HEK293 (cell line): ENCODE measurements at regions not wholly inside any gene's neighbourhood (a gene's known extent, or its start where the extent isn't known, plus 50 kb on each side); places are given as distances from the start of the nearest gene placed in this dataset.

ENCODE experiments used
- ZNF221 ChIP-seq: fragments of 450-650 bp; formaldehyde crosslinking; IDR thresholded peaks from 2 replicates; pipeline ENCODE4 v1.5.1; 2017; ENCODE audit warnings: missing biosample characterization, missing genetic modification characterization, borderline replicate concordance
- ZNF48 ChIP-seq: fragments of 450-650 bp; formaldehyde crosslinking; IDR thresholded peaks from 2 replicates; pipeline ENCODE4 v1.5.1; 2016; ENCODE audit warnings: missing biosample characterization, missing genetic modification characterization
- TF ChIP-seq, protein P1 (sequence below): fragments of 450-650 bp; formaldehyde crosslinking; IDR thresholded peaks from 2 replicates; pipeline ENCODE4 v1.5.1; 2016; ENCODE audit warnings: missing biosample characterization, missing genetic modification characterization

DNA sequence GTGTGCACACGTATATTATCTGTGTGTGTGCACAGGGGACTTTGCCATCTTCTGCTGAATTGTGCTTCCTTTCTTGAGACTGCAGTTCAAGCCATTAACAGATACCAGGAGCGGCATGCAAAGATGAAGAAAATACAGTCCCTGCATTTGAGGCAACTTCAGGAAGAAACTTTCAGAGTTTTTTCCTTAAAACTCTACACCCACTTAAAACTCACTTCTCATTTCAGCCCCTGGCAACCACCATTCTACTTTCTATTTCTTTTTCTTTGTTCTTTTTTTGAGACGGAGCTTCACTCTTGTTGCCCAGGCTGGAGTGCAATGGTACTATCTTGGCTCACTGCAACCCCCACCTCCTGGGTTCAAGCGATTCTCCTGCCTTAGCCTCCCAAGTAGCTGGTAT lies 448.9 kb upstream of the ZMIZ1 start:
- TF ChIP-seq ZNF48 (no peak), ZNF221 (tag by site-specific recombination) (no peak)
- TF ChIP-seq, protein P1, sequence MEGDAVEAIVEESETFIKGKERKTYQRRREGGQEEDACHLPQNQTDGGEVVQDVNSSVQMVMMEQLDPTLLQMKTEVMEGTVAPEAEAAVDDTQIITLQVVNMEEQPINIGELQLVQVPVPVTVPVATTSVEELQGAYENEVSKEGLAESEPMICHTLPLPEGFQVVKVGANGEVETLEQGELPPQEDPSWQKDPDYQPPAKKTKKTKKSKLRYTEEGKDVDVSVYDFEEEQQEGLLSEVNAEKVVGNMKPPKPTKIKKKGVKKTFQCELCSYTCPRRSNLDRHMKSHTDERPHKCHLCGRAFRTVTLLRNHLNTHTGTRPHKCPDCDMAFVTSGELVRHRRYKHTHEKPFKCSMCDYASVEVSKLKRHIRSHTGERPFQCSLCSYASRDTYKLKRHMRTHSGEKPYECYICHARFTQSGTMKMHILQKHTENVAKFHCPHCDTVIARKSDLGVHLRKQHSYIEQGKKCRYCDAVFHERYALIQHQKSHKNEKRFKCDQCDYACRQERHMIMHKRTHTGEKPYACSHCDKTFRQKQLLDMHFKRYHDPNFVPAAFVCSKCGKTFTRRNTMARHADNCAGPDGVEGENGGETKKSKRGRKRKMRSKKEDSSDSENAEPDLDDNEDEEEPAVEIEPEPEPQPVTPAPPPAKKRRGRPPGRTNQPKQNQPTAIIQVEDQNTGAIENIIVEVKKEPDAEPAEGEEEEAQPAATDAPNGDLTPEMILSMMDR (tag by site-specific recombination) = no peak
